K562 (cell line): ENCODE measurements at regions not wholly inside any gene's neighbourhood (a gene's known extent, or its start where the extent isn't known, plus 50 kb on each side); places are given as distances from the start of the nearest gene placed in this dataset.

ENCODE experiments used
- ATAC-seq: fragments of 200-7000 bp; cut with Tn5 transposase; 3 replicates; pipeline ENCODE4 v1.9.1; 2020; ENCODE audit warnings: moderate library complexity
- BruUV-seq: library from RNA; stranded (reverse); fragments of 400-500 nt; replicated peaks from 2 replicates; lab custom pipeline; 2021; lab: Mats Ljungman, UMichigan
- CTCF ChIA-PET: fragments of 300-600 bp; formaldehyde crosslinking; extraction: SDS; loops from one replicate; lab custom pipeline; 2021; ENCODE audit warnings: low intra/inter-chr PET ratio; lab: Yijun Ruan, JAX
- POLR2A ChIA-PET: fragments of 300-600, 350-650 bp; sonication (Branson Sonifier 250); formaldehyde crosslinking; extraction: SDS; loops from one replicate; lab custom pipeline; 2021; ENCODE audit warnings: antibody characterized with exemption, inconsistent platforms; lab: Yijun Ruan, JAX
- DNase-seq, 4 experiments: peaks; one replicate each; pipeline versions ENCODE4 v3.0.0 to v3.0.0-alpha.2; 2011 to 2018; ENCODE audit warnings: low spot score in 3 of 4, mixed read lengths in 3 of 4; ENCODE audit errors: extremely low read depth in 1 of 4
- FAIRE-seq: peaks from 2 replicates; lab custom pipeline; 2011; peaks lifted over from hg19 to GRCh38; lab: Jason Lieb, UNC
- H2AFZ ChIP-seq: 2 replicates; pipeline ENCODE4 v1.6.0; 2011; ENCODE audit warnings: low read depth, low read length, control low read depth, inconsistent platforms
- H3K27ac ChIP-seq: fragments of 200-600 bp; 3 replicates; pipeline ENCODE4 v1.8.0; 2011; ENCODE audit warnings: low read depth, mild to moderate bottlenecking, control low read depth, inconsistent platforms, low read length, moderate library complexity, mixed read lengths; ENCODE audit errors: extremely low read depth
- H3K27me3 ChIP-seq, 2 experiments: fragments of 300-600 bp in 1 of 2; 2 replicates in 1 of 2; 3 replicates in 1 of 2; pipeline versions ENCODE4 v1.6.0 to v1.8.0; 2011; ENCODE audit warnings: inconsistent platforms in 2 of 2, low read length in 2 of 2, mild to moderate bottlenecking in 1 of 2, mixed read lengths in 1 of 2, moderate library complexity in 1 of 2; ENCODE audit not compliant: control insufficient read depth in 2 of 2, insufficient read depth in 2 of 2
- H3K36me3 ChIP-seq: fragments of 300-600 bp; 3 replicates; pipeline ENCODE4 v1.8.0; 2011; ENCODE audit warnings: mild to moderate bottlenecking, low read length, inconsistent platforms; ENCODE audit not compliant: control insufficient read depth, insufficient read depth
- H3K4me1 ChIP-seq, 2 experiments: fragments of 200-600 bp in 1 of 2; replicated peaks in 1 of 2; 2 replicates in 1 of 2; 3 replicates in 1 of 2; pipeline versions ENCODE4 v1.5.1 to v1.8.0; 2011; ENCODE audit warnings: inconsistent platforms in 2 of 2, low read length in 2 of 2, mild to moderate bottlenecking in 1 of 2, mixed read lengths in 1 of 2, moderate library complexity in 1 of 2; ENCODE audit not compliant: control insufficient read depth in 2 of 2, insufficient read depth in 2 of 2
- H3K4me2 ChIP-seq: 2 replicates; pipeline ENCODE4 v1.6.1; 2011; ENCODE audit warnings: low read length, control low read depth, inconsistent platforms, mixed read lengths; ENCODE audit not compliant: insufficient read depth
- H3K4me3 ChIP-seq: fragments of 200-600 bp; sonication (generic), shearing (Covaris generic); 2 replicates; pipeline ENCODE4 v1.5.1; 2016; ENCODE audit warnings: control low read depth, inconsistent platforms
- H3K79me2 ChIP-seq: fragments of 200-600 bp; 3 replicates; pipeline ENCODE4 v1.8.0; 2011; ENCODE audit warnings: low read length, inconsistent platforms; ENCODE audit not compliant: control insufficient read depth, insufficient read depth
- H3K9ac ChIP-seq, 2 experiments: 2 replicates each; pipeline versions ENCODE4 v1.6.0 to v1.6.1; 2011; ENCODE audit warnings: low read depth in 2 of 2, low read length in 2 of 2, control low read depth in 1 of 2, inconsistent platforms in 1 of 2, mild to moderate bottlenecking in 1 of 2, mixed read lengths in 1 of 2; ENCODE audit not compliant: insufficient read depth in 1 of 2
- H3K9me1 ChIP-seq: one replicate; pipeline ENCODE4 v1.6.0; 2011; ENCODE audit warnings: inconsistent platforms, mild to moderate bottlenecking, low read length, moderate library complexity; ENCODE audit not compliant: control insufficient read depth, insufficient read depth
- H3K9me3 ChIP-seq: replicated peaks from 2 replicates; pipeline ENCODE4 v1.5.1; 2011; ENCODE audit warnings: low read depth, low read length, inconsistent platforms; ENCODE audit not compliant: control insufficient read depth, insufficient read depth
- H4K20me1 ChIP-seq: replicated peaks from 2 replicates; pipeline ENCODE4 v1.6.1; 2011; ENCODE audit warnings: low read length, inconsistent platforms, mixed read lengths; ENCODE audit not compliant: control insufficient read depth, insufficient read depth
- BHLHE40 ChIP-seq: IDR thresholded peaks from 2 replicates; pipeline ENCODE4 v1.6.1; 2011; ENCODE audit warnings: low read length, improper control_type of control experiment
- HMGXB4 ChIP-seq: sonication (generic); formaldehyde crosslinking; IDR thresholded peaks from 2 replicates; pipeline ENCODE4 v1.8.1; 2023; ENCODE audit warnings: mild to moderate bottlenecking, missing genetic modification reagents
- ILK ChIP-seq: fragments of 450-650 bp; IDR thresholded peaks from 2 replicates; pipeline ENCODE4 v1.6.1; 2016; ENCODE audit warnings: missing genetic modification characterization, low read depth, mild to moderate bottlenecking, missing compliant biosample characterization, moderate library complexity, borderline replicate concordance
- KAT2B ChIP-seq: IDR thresholded peaks from one replicate; pipeline ENCODE4 v1.6.1; 2012; ENCODE audit warnings: low read depth, mild to moderate bottlenecking, control low read depth, inconsistent platforms, low read length, moderate library complexity
- PHB ChIP-seq: fragments of 250-450 bp; sonication (Bioruptor Pico); IDR thresholded peaks from 2 replicates; pipeline ENCODE4 v1.5.0; 2021
- RB1 ChIP-seq: fragments of 450-650 bp; IDR thresholded peaks from 2 replicates; pipeline ENCODE4 v1.6.1; 2017; ENCODE audit warnings: low read depth, mild to moderate bottlenecking
- SIN3B ChIP-seq: fragments of 450-650 bp; IDR thresholded peaks from 2 replicates; pipeline ENCODE4 v1.6.1; 2017; ENCODE audit warnings: low read depth, mild to moderate bottlenecking, moderate library complexity
- XRCC4 ChIP-seq: IDR thresholded peaks from one replicate; pipeline ENCODE4 v1.6.1; 2011; ENCODE audit not compliant: insufficient read depth, insufficient read length; ENCODE audit errors: extremely low read depth
- ZBTB8A ChIP-seq: fragments of 450-650 bp; IDR thresholded peaks from 2 replicates; pipeline ENCODE4 v1.6.1; 2018; ENCODE audit warnings: mild to moderate bottlenecking, moderate library complexity; ENCODE audit not compliant: partially characterized antibody
- ZNF3 ChIP-seq: fragments of 250-450 bp; sonication (Bioruptor Pico); IDR thresholded peaks from 2 replicates; pipeline ENCODE4 v1.5.0; 2021; ENCODE audit warnings: mild to moderate bottlenecking, moderate library complexity
- ZNF507 ChIP-seq: conservative IDR thresholded peaks from 2 replicates; pipeline ENCODE4 v1.6.1; 2017; ENCODE audit warnings: missing genetic modification characterization, missing compliant biosample characterization
- ZNF57 ChIP-seq: fragments of 450-650 bp; formaldehyde crosslinking; IDR thresholded peaks from 2 replicates; pipeline ENCODE4 v1.4.0; 2020; ENCODE audit warnings: mild to moderate bottlenecking, moderate library complexity
- ZNF586 ChIP-seq: fragments of 450-650 bp; formaldehyde crosslinking; conservative IDR thresholded peaks from 2 replicates; pipeline ENCODE4 v1.4.0; 2020; ENCODE audit warnings: mild to moderate bottlenecking, moderate library complexity
- ZNF778 ChIP-seq: fragments of 450-650 bp; formaldehyde crosslinking; IDR thresholded peaks from 2 replicates; pipeline ENCODE4 v1.4.0; 2020; ENCODE audit warnings: mild to moderate bottlenecking, moderate library complexity
- ZSCAN29 ChIP-seq: fragments of 450-650 bp; IDR thresholded peaks from 2 replicates; pipeline ENCODE4 v1.6.1; 2017
- WGBS: fragments of 100-300 bp; shearing (Covaris generic); methylation state at CpG from one replicate; pipeline ENCODE4 v1.1.6; 2016; ENCODE audit warnings: low coverage, mixed read lengths; ENCODE audit not compliant: insufficient coverage; ENCODE audit errors: missing lambda C conversion rate; 5-methylcytosine and 5-hydroxymethylcytosine counted together
- in situ Hi-C: fragments of 300-500 bp; cut with MboI; formaldehyde crosslinking; loops from 4 replicates; pipeline ENCODE4 v1.15.0; 2018; ENCODE audit warnings: inconsistent platforms, mixed read lengths
- intact Hi-C: fragments of 100-400 bp; cut with micrococcal nuclease; formaldehyde crosslinking; loops from 2 replicates; pipeline ENCODE4 v1.14.2; 2022
- TF ChIP-seq, protein P1 (sequence below): sonication (generic); formaldehyde crosslinking; IDR thresholded peaks from 2 replicates; pipeline ENCODE4 v1.8.0; 2022; ENCODE audit warnings: mild to moderate bottlenecking, missing genetic modification reagents

DNA sequence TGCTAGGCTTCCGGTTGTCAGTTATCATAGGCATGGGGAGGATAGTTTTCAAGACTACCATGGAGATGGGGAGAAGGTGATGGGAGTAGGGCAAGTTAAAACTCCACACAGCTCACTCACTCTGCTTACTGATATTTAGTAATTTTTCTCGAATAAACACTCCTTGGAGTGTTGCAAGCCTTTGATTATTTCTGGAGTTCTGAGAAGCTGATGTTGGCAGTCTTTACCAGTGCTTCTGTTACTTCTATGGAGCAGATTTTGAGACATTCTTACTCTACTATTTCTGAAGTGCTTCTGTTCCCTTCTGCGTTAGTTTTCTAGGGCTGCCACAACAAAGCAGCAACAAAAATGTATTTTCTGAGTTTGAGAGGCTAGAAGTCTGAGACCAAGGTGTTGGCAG, 104.4 kb downstream of the CH25H start:
- Histone ChIP-seq H3K36me3 (no peaks in the 10 kb centered on the region), H3K9me3 (no peaks in the 10 kb centered on the region), H4K20me1 (no peaks in the 10 kb centered on the region), H3K27me3 (no peaks in the 10 kb centered on the region), H3K79me2 (no peaks in the 10 kb centered on the region), H2AFZ (no peak overlapping the region), H3K27ac (no peak overlapping the region), H3K9me1 (no peaks in the 10 kb centered on the region)
- intact Hi-C loops, result no loop called here
- WGBS, result 5% methylated on average over 3 of the region's 3 CpGs
- no TSS peak for BruUV-seq
- in situ Hi-C loops, result no loop called here
- FAIRE-seq (no peak), ATAC-seq (no peak), DNase-seq (no peak)
- POLR2A ChIA-PET, result no interaction called here
- CTCF ChIA-PET, result no interaction called here
- no peak for TF ChIP-seq ILK (tag)
- TF ChIP-seq XRCC4, result no peak
- TF ChIP-seq, all 486 proteins: peak for 0
- Histone ChIP-seq H3K4me3 (no peak overlapping the region), H3K4me2 (no peak overlapping the region), H3K9ac (no peak overlapping the region), H3K4me1 (no peaks in the 10 kb centered on the region)

DNA sequence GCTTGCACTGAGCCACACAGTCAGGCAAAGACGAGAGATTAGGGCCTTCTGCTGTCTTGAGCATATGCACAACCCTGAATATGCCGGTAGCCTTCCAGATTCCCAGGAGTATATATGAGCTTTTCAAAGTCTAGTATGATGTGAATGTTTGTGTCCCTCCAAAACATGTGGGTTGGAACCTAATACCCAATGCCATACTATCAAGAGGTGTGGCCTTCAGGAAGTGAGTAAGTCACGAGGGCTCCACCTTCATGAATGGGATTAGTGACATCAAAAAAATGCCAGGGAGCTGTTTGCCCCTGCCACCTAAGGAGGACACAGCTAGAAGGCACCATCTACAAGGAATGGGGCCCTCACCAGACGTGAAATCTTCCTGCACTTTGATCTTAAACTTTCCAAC, 105.2 kb downstream of the CH25H start:
- H3K27ac ChIP-seq, result no peak overlapping the region
- 4% methylated on average over 4 of the region's 4 CpGs for WGBS
- H3K9me1 ChIP-seq, result no peaks in the 10 kb centered on the region
- H3K79me2 ChIP-seq, result no peaks in the 10 kb centered on the region
- ChIA-PET CTCF (no interaction called here), POLR2A (no interaction called here)
- H4K20me1 ChIP-seq, result no peaks in the 10 kb centered on the region
- H3K4me3 ChIP-seq, result no peak overlapping the region
- DNase-seq (no peak), ATAC-seq (no peak), FAIRE-seq (no peak)
- in situ Hi-C loops (no loop called here), intact Hi-C loops (no loop called here)
- no TSS peak for BruUV-seq
- H2AFZ ChIP-seq, result no peak overlapping the region; the same call in 1 of the 2 replicates
- no peaks in the 10 kb centered on the region for H3K4me1 ChIP-seq
- H3K4me2 ChIP-seq, result no peak overlapping the region
- H3K9me3 ChIP-seq, result no peaks in the 10 kb centered on the region
- H3K36me3 ChIP-seq, result no peaks in the 10 kb centered on the region
- H3K27me3 ChIP-seq, result no peaks in the 10 kb centered on the region
- no peak overlapping the region for H3K9ac ChIP-seq
- TF ChIP-seq, protein P1, sequence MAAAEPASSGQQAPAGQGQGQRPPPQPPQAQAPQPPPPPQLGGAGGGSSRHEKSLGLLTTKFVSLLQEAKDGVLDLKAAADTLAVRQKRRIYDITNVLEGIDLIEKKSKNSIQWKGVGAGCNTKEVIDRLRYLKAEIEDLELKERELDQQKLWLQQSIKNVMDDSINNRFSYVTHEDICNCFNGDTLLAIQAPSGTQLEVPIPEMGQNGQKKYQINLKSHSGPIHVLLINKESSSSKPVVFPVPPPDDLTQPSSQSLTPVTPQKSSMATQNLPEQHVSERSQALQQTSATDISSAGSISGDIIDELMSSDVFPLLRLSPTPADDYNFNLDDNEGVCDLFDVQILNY (CRISPR knock-in tag), result no peak
- TF ChIP-seq ZNF586 (no peak), RB1 (no peak), HMGXB4 (CRISPR knock-in tag) (no peak), SIN3B (no peak), ZSCAN29 (no peak), BHLHE40 (no peak), ZBTB8A (no peak), ZNF57 (CRISPR knock-in tag) (no peak), PHB (no peak), ZNF3 (CRISPR knock-in tag) (no peak), KAT2B (no peak), ZNF778 (no peak), ZNF507 (tag) (no peak)
